ENCODE measurements at regions not wholly inside any gene's neighbourhood (a gene's known extent, or its start where the extent isn't known, plus 50 kb on each side); places are given as distances from the start of the nearest gene placed in this dataset.

DNA sequence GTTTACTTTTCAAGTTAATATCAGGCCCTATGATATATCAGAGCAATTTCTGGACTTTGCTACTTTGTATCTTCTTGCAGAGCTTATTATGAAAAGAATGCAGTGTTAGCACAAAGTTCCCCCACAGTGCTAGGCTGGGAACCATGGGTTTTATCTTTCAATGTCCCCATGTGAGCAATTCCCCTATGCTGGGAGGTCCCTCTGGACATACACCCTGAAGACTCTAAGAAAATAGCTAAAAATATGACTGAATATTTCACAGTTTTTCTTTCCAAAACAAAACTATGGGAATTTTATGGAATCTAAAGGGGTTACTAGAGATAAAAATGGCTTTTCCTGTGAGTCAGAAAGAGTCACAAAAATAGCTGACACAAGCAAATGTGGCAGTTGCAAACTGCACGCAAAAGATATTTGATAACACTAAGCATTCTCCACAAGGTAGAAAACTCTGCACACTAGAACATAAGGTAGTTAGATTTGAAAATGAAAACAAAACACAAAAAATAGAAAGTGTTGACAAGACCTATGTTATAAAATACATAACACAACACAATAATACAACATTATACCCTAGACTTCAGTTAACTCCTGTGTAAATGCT lies 487.5 kb upstream of the GRIN3A start:
- TF ChIP-seq, protein P1, sequence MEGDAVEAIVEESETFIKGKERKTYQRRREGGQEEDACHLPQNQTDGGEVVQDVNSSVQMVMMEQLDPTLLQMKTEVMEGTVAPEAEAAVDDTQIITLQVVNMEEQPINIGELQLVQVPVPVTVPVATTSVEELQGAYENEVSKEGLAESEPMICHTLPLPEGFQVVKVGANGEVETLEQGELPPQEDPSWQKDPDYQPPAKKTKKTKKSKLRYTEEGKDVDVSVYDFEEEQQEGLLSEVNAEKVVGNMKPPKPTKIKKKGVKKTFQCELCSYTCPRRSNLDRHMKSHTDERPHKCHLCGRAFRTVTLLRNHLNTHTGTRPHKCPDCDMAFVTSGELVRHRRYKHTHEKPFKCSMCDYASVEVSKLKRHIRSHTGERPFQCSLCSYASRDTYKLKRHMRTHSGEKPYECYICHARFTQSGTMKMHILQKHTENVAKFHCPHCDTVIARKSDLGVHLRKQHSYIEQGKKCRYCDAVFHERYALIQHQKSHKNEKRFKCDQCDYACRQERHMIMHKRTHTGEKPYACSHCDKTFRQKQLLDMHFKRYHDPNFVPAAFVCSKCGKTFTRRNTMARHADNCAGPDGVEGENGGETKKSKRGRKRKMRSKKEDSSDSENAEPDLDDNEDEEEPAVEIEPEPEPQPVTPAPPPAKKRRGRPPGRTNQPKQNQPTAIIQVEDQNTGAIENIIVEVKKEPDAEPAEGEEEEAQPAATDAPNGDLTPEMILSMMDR (conservative IDR thresholded peaks at IDR 0.05; ENCODE audit: low read length): no peak
- TF ChIP-seq EZH2phosphoT487 (IDR thresholded peaks at IDR 0.05; ENCODE audit: borderline replicate concordance): no peak
